GM18858 (cell line): ENCODE measurements at regions not wholly inside any gene's neighbourhood (a gene's known extent, or its start where the extent isn't known, plus 50 kb on each side); places are given as distances from the start of the nearest gene placed in this dataset.
A peak's percentile ranks its signal among the peaks of the same experiment; 100 is the strongest.

Experiments used
- ATAC-seq: cut with Tn5 transposase; IDR thresholded peaks from one replicate; pipeline ENCODE4 v1.9.1; 2021; ENCODE audit not compliant: unreplicated experiment

DNA sequence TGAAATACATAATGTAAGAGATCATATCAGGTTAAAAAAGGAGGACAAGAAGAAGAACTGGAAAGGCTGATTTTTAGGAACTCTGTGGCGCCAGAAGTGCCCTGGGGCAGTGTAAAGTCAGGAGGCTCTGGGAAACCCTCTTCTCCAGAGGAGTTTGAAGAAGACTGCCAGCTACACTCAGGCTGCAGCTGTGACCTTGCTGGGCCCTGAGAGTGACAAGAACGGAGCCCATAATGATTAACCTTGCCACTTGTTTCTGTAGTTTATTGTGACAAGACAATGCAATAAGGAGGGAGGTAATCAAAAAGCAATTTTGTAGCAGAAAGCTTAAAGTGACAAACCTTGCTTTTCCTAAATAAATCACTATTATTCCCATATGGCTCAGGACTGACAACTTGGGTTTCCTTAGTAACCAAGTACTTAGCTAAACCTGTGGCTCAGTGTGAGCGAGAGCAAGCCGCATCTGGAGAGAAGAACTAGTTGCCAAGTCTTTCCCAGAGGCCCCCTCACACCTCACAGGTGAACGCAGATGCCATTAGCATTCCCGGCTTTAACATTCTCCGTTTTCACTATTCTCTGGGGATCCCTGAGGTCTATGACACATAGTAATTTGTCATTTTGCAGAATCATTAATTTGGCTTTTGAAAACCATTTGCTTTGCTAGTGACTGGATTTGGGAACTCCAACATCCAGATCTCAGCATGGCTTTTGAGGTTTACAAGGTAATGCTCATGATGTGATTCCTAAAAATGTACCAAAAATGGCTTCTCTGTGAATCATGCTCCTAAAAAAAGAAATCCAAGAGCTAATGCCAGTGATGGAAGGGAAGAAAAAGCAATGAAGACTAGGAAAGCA lies 115.9 kb downstream of the OMA1 start:
- no peak for ATAC-seq

GRCh38 chr1:58426918-58427317 lies 119.6 kb downstream of the OMA1 start:
- ATAC-seq, result no peak

DNA sequence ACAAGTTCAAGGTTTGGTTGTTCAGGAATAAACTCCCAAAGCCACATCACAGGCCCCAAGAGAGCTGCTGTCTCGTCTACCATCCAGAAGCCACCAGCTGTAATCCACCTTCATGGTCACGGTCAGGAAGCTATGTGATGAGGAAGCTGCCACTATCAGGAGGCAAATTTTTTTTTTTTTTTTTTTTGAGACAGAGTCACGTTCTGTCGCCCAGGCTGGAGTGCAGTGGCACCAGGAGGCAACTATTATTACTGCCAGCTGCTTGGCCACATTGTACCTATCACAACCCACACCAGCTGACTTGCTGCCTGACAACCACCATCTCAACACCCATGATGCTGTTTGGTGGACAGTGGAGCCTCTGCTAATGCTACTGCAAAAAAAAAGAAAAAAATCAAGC lies 124.1 kb downstream of the OMA1 start:
- ATAC-seq, result no peak

- no peak for ATAC-seq
These were observed 128.0 kb downstream of the OMA1 start for GRCh38 chr1:58418283-58419228.

DNA sequence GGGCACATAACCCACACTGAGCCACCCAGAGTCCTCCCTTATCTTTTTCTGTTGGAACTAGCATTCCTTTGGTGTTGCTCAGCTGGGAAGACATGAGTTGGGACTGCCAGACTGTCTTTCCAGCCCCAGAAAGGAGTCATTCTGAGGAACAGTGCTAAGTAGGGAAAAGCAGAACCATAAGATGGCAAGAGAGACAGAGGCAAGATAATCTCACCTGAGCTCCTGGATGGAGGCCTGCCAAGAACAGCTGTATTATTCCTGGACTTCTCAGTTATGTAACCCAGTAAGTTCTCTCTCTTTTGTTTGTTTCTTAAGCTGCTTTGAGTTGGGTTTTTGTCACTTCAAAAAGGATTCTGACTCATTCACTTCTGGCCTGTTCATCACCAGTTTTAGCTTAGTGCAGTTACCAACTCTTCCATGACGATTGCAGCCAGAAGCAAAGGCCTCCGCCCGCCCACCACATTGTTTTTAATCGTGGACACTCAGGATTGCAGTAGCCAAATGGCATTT lies 134.4 kb downstream of the OMA1 start:
- ATAC-seq, result no peak

GRCh38 chr1:58409890-58410289 lies 136.6 kb downstream of the OMA1 start:
- ATAC-seq, result no peak

DNA sequence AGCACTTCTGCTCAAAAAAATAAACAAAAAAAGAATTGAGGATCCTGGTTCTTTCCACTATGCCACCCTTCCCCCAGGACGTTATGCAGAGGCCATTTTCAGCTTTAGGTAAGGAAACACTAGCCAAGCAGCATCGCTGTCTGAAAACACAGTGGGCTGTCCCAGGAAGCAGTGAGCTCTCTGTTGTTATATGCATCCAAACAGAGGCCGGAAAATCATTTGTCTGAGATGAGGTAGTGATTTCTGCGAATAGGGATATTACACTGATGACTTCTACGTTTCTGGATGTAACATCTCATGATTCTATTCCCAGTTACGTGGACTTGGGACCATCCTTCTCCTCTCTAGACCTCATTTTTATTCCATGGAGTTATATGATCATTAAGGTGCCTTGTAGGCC lies 137.2 kb downstream of the OMA1 start:
- ATAC-seq, result no peak

DNA sequence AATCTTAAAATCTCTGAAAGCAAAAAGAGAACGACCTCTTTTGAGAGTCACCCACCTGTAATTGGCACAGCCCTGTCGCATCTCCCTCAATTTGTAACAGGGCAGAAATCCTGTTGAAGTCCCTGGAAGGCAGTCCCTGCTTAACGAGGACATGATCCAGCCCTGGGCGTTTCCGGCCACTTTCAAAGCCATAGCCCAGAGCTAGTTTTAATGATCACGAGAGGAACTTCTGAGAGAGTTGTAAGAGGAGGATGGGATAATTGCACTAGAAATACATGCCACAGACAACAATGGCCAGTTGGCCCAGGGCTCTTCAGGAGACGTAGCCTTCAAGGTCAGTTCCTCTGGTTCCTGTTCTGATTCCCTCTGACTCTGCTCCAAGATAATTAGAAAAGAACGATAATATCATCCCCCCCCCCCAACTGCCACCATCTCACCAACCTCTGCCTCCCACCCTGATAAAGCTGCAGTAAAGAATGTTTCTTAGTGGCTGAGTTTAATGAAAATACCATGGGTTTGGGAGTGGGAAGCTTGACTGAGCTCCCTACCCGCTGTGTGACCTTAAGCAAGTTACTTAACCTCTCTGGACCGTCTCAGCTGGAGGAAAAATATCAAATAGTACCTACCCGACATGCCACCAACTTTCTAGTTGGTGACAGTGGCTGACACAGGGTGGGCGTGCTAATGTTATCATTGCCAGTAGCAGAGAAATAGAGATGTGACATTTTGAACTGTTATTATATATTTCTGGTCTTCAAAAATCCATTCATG lies 140.0 kb downstream of the OMA1 start:
- ATAC-seq, result no peak

DNA sequence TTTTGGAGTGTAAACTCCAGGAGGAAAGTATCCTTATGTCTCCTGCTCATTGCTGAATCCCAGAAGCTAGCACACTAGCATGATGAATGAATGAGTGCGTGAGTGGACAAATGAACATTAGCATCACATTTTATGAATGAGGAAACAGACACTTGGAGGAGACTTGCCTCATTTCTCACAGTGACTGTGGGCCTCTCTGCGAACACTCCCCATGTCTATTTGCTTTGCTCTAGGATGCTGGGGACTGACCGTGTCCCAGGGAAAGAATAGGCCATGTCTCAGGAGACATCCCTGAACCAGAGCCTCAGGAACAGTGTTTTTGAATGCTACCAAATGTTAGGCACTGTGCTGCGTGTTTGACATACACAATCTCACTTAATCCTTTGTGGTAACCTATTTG lies 140.9 kb downstream of the OMA1 start:
- no peak for ATAC-seq

- ATAC-seq, result no peak
These were observed 142.6 kb downstream of the OMA1 start for GRCh38 chr1:58403894-58404293.

DNA sequence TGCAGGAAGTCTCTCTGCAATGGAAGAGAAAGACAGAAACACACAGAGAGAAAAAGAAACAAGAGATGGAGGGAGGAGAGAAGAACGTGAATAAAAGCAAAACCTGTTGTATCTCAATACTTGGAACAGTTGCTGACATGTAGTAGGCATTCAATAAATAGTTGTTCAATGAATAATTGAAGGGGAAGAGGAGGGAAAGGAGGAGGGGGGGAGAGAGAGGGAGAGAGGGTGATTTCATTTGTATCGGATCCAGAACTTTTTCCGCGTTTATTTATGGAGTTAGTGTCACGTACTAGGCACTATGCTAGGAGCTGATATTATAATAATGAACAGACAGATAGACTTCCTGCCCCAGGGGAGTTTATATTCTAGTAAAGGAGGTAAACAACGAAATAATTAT lies 144.1 kb downstream of the OMA1 start:
- no peak for ATAC-seq

DNA sequence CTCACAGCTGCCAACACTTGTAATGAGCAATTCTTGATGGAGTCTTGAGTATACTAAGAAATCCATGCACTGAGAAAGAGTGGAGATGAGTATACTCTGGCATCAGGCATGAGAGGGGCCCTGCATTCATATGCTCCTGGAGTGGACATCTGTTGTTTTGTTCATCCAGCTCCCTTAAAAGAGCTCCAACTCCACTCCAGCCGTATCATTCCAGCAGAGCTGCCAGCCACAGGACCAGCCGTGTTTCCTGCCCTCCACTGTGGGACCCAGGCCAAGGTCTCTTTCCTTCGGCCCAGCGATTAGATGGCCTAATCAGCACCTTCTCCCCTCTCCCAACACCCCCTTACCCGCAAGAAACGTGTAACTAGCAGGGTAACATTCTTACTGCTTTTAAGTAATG lies 144.5 kb downstream of the OMA1 start:
- no peak for ATAC-seq

DNA sequence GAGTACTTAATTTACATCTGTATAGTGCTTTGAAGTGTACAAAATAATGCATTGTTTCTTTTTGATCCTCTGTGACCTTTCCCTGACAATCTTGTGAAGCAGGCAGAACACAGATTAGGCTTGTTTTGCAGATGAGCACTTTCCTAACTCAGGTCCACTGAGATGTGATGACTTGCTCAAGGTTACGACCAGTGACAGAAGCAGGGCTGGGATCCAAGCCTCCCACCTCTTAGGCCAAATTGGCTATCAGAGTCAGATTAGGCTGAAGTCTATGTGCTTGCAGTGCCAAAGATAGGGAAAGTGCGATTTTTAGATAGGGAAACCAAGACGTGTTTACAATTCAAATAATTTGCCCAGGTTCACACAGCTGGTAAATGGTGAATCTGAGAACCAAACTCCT lies 147.3 kb downstream of the OMA1 start:
- no peak for ATAC-seq

- no peak for ATAC-seq
These were observed 147.8 kb downstream of the OMA1 start for GRCh38 chr1:58398714-58399113.

- ATAC-seq, result no peak
These were observed 149.2 kb downstream of the OMA1 start for GRCh38 chr1:58397187-58397820.

GRCh38 chr1:58396150-58396549 lies 150.4 kb downstream of the OMA1 start:
- no peak for ATAC-seq

GRCh38 chr1:58395355-58395754 lies 151.2 kb downstream of the OMA1 start:
- no peak for ATAC-seq

GRCh38 chr1:58392083-58392482 lies 154.4 kb downstream of the OMA1 start:
- ATAC-seq, result peak; percentile 69

- ATAC-seq, result no peak
These were observed 155.0 kb downstream of the OMA1 start for GRCh38 chr1:58391514-58391913.

DNA sequence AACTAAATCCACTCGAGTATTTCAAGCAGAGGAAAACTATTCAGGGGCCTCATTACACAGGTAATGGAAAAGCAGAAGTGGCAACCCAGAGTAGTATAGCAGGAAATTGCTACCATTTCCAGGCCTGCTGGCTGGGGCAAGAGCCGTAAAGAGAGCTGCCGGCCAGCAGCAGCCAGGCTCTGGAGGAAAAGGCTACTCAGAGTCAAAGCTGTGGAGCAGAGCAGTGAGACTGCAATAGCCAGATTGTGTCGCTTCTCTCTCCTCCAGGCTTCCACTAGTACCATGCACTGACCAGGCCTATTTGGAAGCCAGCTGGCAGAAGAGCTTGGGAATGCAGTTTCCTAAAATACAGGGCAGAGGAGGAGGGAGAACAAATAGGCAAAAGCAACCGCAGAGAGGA lies 155.5 kb downstream of the OMA1 start:
- ATAC-seq, result no peak

- no peak for ATAC-seq
These were observed 156.4 kb downstream of the OMA1 start for GRCh38 chr1:58390091-58390490.
